ENCODE measurements at regions not wholly inside any gene's neighbourhood (a gene's known extent, or its start where the extent isn't known, plus 50 kb on each side); places are given as distances from the start of the nearest gene placed in this dataset.

- Histone ChIP-seq H3K36me3 (ENCODE audit: control insufficient read depth in 1 of 2, insufficient read depth in 2 of 2, low read length in 2 of 2) (no peaks in the 10 kb centered on the region), H3K27me3 (ENCODE audit: control insufficient read depth in 1 of 2, insufficient read depth in 2 of 2, low read length in 2 of 2) (peaks cover 4 to 5% of the 10 kb centered on the region in 2 donors), H3K9me3 (ENCODE audit: control insufficient read depth in 1 of 2, low read length in 2 of 2) (no peaks in the 10 kb centered on the region), H3K9ac (ENCODE audit: low read depth in 1 of 2, low read length in 2 of 2) (no peak overlapping the region), H3K4me1 (ENCODE audit: control insufficient read depth in 1 of 2, insufficient read depth in 2 of 2, low read length in 2 of 2) (peaks cover 0 to 4% of the 10 kb centered on the region in 2 donors), H3K4me3 (ENCODE audit: low read depth in 1 of 2, low read length in 2 of 2) (no peak overlapping the region), H3K27ac (ENCODE audit: low read depth, low read length) (no peak overlapping the region)
Observed at GRCh38 chr2:70397186-70397585, 95.3 kb upstream of the FAM136A start.

GRCh38 chr2:70396612-70397011, 94.7 kb upstream of the FAM136A start:
- H3K9ac ChIP-seq (ENCODE audit: low read depth in 1 of 2, low read length in 2 of 2), result no peak overlapping the region
- no peaks in the 10 kb centered on the region for H3K36me3 ChIP-seq (ENCODE audit: control insufficient read depth in 1 of 2, insufficient read depth in 2 of 2, low read length in 2 of 2)
- H3K4me1 ChIP-seq (ENCODE audit: control insufficient read depth in 1 of 2, insufficient read depth in 2 of 2, low read length in 2 of 2), result no peaks in the 10 kb centered on the region
- no peak overlapping the region for H3K27ac ChIP-seq (ENCODE audit: low read depth, low read length)
- no peak overlapping the region for H3K4me3 ChIP-seq (ENCODE audit: low read depth in 1 of 2, low read length in 2 of 2)
- no peaks in the 10 kb centered on the region for H3K9me3 ChIP-seq (ENCODE audit: control insufficient read depth in 1 of 2, low read length in 2 of 2)
- H3K27me3 ChIP-seq (ENCODE audit: control insufficient read depth in 1 of 2, insufficient read depth in 2 of 2, low read length in 2 of 2), result peaks cover 4 to 5% of the 10 kb centered on the region in 2 donors

- Histone ChIP-seq H3K4me1 (ENCODE audit: control insufficient read depth in 1 of 2, insufficient read depth in 2 of 2, low read length in 2 of 2) (no peaks in the 10 kb centered on the region), H3K4me3 (ENCODE audit: low read depth in 1 of 2, low read length in 2 of 2) (no peak overlapping the region), H3K9me3 (ENCODE audit: control insufficient read depth in 1 of 2, low read length in 2 of 2) (no peaks in the 10 kb centered on the region), H3K27me3 (ENCODE audit: control insufficient read depth in 1 of 2, insufficient read depth in 2 of 2, low read length in 2 of 2) (peaks cover 4 to 5% of the 10 kb centered on the region in 2 donors), H3K27ac (ENCODE audit: low read depth, low read length) (no peak overlapping the region), H3K9ac (ENCODE audit: low read depth in 1 of 2, low read length in 2 of 2) (no peak overlapping the region), H3K36me3 (ENCODE audit: control insufficient read depth in 1 of 2, insufficient read depth in 2 of 2, low read length in 2 of 2) (no peaks in the 10 kb centered on the region)
Observed at GRCh38 chr2:70393881-70394280, 92.0 kb upstream of the FAM136A start.

- Histone ChIP-seq H3K27ac (ENCODE audit: low read depth, low read length) (no peak overlapping the region), H3K36me3 (ENCODE audit: control insufficient read depth in 1 of 2, insufficient read depth in 2 of 2, low read length in 2 of 2) (no peaks in the 10 kb centered on the region), H3K27me3 (ENCODE audit: control insufficient read depth in 1 of 2, insufficient read depth in 2 of 2, low read length in 2 of 2) (peaks cover 0 to 4% of the 10 kb centered on the region in 2 donors), H3K9me3 (ENCODE audit: control insufficient read depth in 1 of 2, low read length in 2 of 2) (no peaks in the 10 kb centered on the region), H3K4me3 (ENCODE audit: low read depth in 1 of 2, low read length in 2 of 2) (no peak overlapping the region), H3K9ac (ENCODE audit: low read depth in 1 of 2, low read length in 2 of 2) (no peak overlapping the region), H3K4me1 (ENCODE audit: control insufficient read depth in 1 of 2, insufficient read depth in 2 of 2, low read length in 2 of 2) (no peaks in the 10 kb centered on the region)
Observed at GRCh38 chr2:70391988-70392387, 90.1 kb upstream of the FAM136A start.

- Histone ChIP-seq H3K27me3 (ENCODE audit: control insufficient read depth in 1 of 2, insufficient read depth in 2 of 2, low read length in 2 of 2) (no peaks in the 10 kb centered on the region), H3K36me3 (ENCODE audit: control insufficient read depth in 1 of 2, insufficient read depth in 2 of 2, low read length in 2 of 2) (no peaks in the 10 kb centered on the region), H3K9me3 (ENCODE audit: control insufficient read depth in 1 of 2, low read length in 2 of 2) (no peaks in the 10 kb centered on the region), H3K4me3 (ENCODE audit: low read depth in 1 of 2, low read length in 2 of 2) (no peak overlapping the region), H3K27ac (ENCODE audit: low read depth, low read length) (no peak overlapping the region), H3K9ac (ENCODE audit: low read depth in 1 of 2, low read length in 2 of 2) (no peak overlapping the region), H3K4me1 (ENCODE audit: control insufficient read depth in 1 of 2, insufficient read depth in 2 of 2, low read length in 2 of 2) (no peaks in the 10 kb centered on the region)
Observed at GRCh38 chr2:70391259-70391658, 89.4 kb upstream of the FAM136A start.

- no peaks in the 10 kb centered on the region for H3K9me3 ChIP-seq (ENCODE audit: control insufficient read depth in 1 of 2, low read length in 2 of 2)
- no peak overlapping the region for H3K9ac ChIP-seq (ENCODE audit: low read depth in 1 of 2, low read length in 2 of 2)
- no peaks in the 10 kb centered on the region for H3K4me1 ChIP-seq (ENCODE audit: control insufficient read depth in 1 of 2, insufficient read depth in 2 of 2, low read length in 2 of 2)
- H3K36me3 ChIP-seq (ENCODE audit: control insufficient read depth in 1 of 2, insufficient read depth in 2 of 2, low read length in 2 of 2), result no peaks in the 10 kb centered on the region
- no peak overlapping the region for H3K4me3 ChIP-seq (ENCODE audit: low read depth in 1 of 2, low read length in 2 of 2)
- H3K27me3 ChIP-seq (ENCODE audit: control insufficient read depth in 1 of 2, insufficient read depth in 2 of 2, low read length in 2 of 2), result no peaks in the 10 kb centered on the region
- H3K27ac ChIP-seq (ENCODE audit: low read depth, low read length), result no peak overlapping the region
Observed at GRCh38 chr2:70388813-70389212, 86.9 kb upstream of the FAM136A start.

GRCh38 chr2:70388128-70388527, 86.3 kb upstream of the FAM136A start:
- H3K9me3 ChIP-seq (ENCODE audit: control insufficient read depth in 1 of 2, low read length in 2 of 2), result no peaks in the 10 kb centered on the region
- no peaks in the 10 kb centered on the region for H3K36me3 ChIP-seq (ENCODE audit: control insufficient read depth in 1 of 2, insufficient read depth in 2 of 2, low read length in 2 of 2)
- H3K9ac ChIP-seq (ENCODE audit: low read depth in 1 of 2, low read length in 2 of 2), result no peak overlapping the region
- H3K27ac ChIP-seq (ENCODE audit: low read depth, low read length), result no peak overlapping the region
- H3K4me1 ChIP-seq (ENCODE audit: control insufficient read depth in 1 of 2, insufficient read depth in 2 of 2, low read length in 2 of 2), result no peaks in the 10 kb centered on the region
- H3K4me3 ChIP-seq (ENCODE audit: low read depth in 1 of 2, low read length in 2 of 2), result no peak overlapping the region
- H3K27me3 ChIP-seq (ENCODE audit: control insufficient read depth in 1 of 2, insufficient read depth in 2 of 2, low read length in 2 of 2), result no peaks in the 10 kb centered on the region

- Histone ChIP-seq H3K36me3 (ENCODE audit: control insufficient read depth in 1 of 2, insufficient read depth in 2 of 2, low read length in 2 of 2) (no peaks in the 10 kb centered on the region), H3K4me3 (ENCODE audit: low read depth in 1 of 2, low read length in 2 of 2) (no peak overlapping the region), H3K27me3 (ENCODE audit: control insufficient read depth in 1 of 2, insufficient read depth in 2 of 2, low read length in 2 of 2) (peaks cover 0 to 4% of the 10 kb centered on the region in 2 donors), H3K4me1 (ENCODE audit: control insufficient read depth in 1 of 2, insufficient read depth in 2 of 2, low read length in 2 of 2) (peaks cover 0 to 4% of the 10 kb centered on the region in 2 donors), H3K27ac (ENCODE audit: low read depth, low read length) (no peak overlapping the region), H3K9ac (ENCODE audit: low read depth in 1 of 2, low read length in 2 of 2) (no peak overlapping the region), H3K9me3 (ENCODE audit: control insufficient read depth in 1 of 2, low read length in 2 of 2) (no peaks in the 10 kb centered on the region)
Observed at GRCh38 chr2:70385966-70386595, 84.2 kb upstream of the FAM136A start.

GRCh38 chr2:70385204-70385603, 83.3 kb upstream of the FAM136A start:
- Histone ChIP-seq H3K4me3 (ENCODE audit: low read depth in 1 of 2, low read length in 2 of 2) (no peak overlapping the region), H3K27me3 (ENCODE audit: control insufficient read depth in 1 of 2, insufficient read depth in 2 of 2, low read length in 2 of 2) (peaks cover 0 to 4% of the 10 kb centered on the region in 2 donors), H3K36me3 (ENCODE audit: control insufficient read depth in 1 of 2, insufficient read depth in 2 of 2, low read length in 2 of 2) (no peaks in the 10 kb centered on the region), H3K9ac (ENCODE audit: low read depth in 1 of 2, low read length in 2 of 2) (no peak overlapping the region), H3K27ac (ENCODE audit: low read depth, low read length) (no peak overlapping the region), H3K9me3 (ENCODE audit: control insufficient read depth in 1 of 2, low read length in 2 of 2) (no peaks in the 10 kb centered on the region), H3K4me1 (ENCODE audit: control insufficient read depth in 1 of 2, insufficient read depth in 2 of 2, low read length in 2 of 2) (peaks cover 0 to 4% of the 10 kb centered on the region in 2 donors)

- Histone ChIP-seq H3K27me3 (ENCODE audit: control insufficient read depth in 1 of 2, insufficient read depth in 2 of 2, low read length in 2 of 2) (peaks cover 0 to 4% of the 10 kb centered on the region in 2 donors), H3K9ac (ENCODE audit: low read depth in 1 of 2, low read length in 2 of 2) (no peak overlapping the region), H3K9me3 (ENCODE audit: control insufficient read depth in 1 of 2, low read length in 2 of 2) (no peaks in the 10 kb centered on the region), H3K4me3 (ENCODE audit: low read depth in 1 of 2, low read length in 2 of 2) (peak overlapping the region in 1 of 2 donors; percentile 38), H3K36me3 (ENCODE audit: control insufficient read depth in 1 of 2, insufficient read depth in 2 of 2, low read length in 2 of 2) (no peaks in the 10 kb centered on the region), H3K4me1 (ENCODE audit: control insufficient read depth in 1 of 2, insufficient read depth in 2 of 2, low read length in 2 of 2) (peaks cover 0 to 4% of the 10 kb centered on the region in 2 donors), H3K27ac (ENCODE audit: low read depth, low read length) (no peak overlapping the region)
Observed at GRCh38 chr2:70381821-70382220, 80.0 kb upstream of the FAM136A start.

Measured in duodenal mucosa (tissue), 2 donors.